ENCODE measurements at regions not wholly inside any gene's neighbourhood (a gene's known extent, or its start where the extent isn't known, plus 50 kb on each side); places are given as distances from the start of the nearest gene placed in this dataset.
"Not testable (repeated sequence)": the region's sequence is repeated elsewhere in the genome, so short reads cannot be mapped to it uniquely, and the experiment has no call there.

DNA sequence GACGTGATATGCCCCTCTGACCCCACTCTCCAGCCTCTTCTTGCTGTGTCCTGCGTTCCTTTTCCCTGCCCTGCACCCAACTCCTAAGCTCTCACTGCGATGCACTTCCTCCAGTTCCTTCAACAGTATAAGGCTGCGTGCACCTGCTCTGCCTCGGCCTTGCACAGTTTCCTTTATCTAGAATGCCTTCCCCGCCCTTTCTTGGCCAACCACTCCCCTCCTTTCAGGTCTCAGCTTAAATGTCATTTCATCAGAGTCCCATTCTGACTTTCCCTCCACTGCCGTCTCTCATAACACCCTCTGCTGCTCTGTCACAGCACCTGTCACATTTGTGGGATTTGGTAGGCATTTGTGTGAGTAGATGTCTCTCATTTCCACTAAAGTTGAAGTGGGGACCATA is 58.4 kb upstream of the NEIL3 start:
- peak in 1 of 5 donors; percentile 70 for DNase-seq

- DNase-seq = no peak
Observed at GRCh38 chr4:177255359-177255758, 54.3 kb upstream of the NEIL3 start.

- DNase-seq = no peak
Observed at GRCh38 chr4:177256950-177257349, 52.7 kb upstream of the NEIL3 start.

DNA sequence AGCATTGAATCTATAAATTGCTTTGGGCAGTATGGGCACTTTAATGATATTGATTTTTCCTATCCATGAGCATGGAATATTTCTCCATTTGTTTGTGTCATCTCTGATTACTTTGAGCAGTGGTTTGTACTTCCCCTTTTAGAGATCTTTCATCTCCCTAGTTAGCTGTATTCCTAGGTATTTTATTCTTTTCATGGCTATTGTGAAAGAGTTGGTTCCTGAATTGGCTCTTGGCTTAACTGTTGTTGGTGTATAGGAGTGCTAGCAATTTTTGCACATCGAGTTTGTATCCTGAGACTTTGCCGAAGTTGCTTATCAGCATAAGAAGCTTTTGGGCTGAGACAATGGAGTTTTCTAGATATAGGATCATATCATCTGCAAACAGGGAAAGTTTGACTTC is 50.2 kb upstream of the NEIL3 start:
- DNase-seq = not testable (repeated sequence)

Measured in T-helper 1 cell (primary cell).